HepG2 (cell line): ENCODE measurements at regions not wholly inside any gene's neighbourhood (a gene's known extent, or its start where the extent isn't known, plus 50 kb on each side); places are given as distances from the start of the nearest gene placed in this dataset.

ENCODE experiments used
- ATF4 ChIP-seq, 2 experiments: fragments of 450-650 bp in 1 of 2; sonication (generic) in 1 of 2; formaldehyde crosslinking; IDR thresholded peaks; 2 replicates each; pipeline versions ENCODE4 v1.5.0 to v1.8.0; 2020 to 2022; ENCODE audit warnings: mild to moderate bottlenecking in 1 of 2, missing genetic modification reagents in 1 of 2
- CTCF ChIP-seq: sonication (generic); formaldehyde crosslinking; IDR thresholded peaks from 2 replicates; pipeline ENCODE4 v1.5.0; 2020; ENCODE audit warnings: mild to moderate bottlenecking, missing genetic modification reagents, moderate library complexity
- IRF9 ChIP-seq: sonication (generic); formaldehyde crosslinking; IDR thresholded peaks from 2 replicates; pipeline ENCODE4 v1.8.0; 2022; ENCODE audit warnings: missing genetic modification reagents, mild to moderate bottlenecking, borderline replicate concordance
- NONO ChIP-seq, 2 experiments: fragments of 450-650 bp in 1 of 2; sonication (generic) in 1 of 2; formaldehyde crosslinking in 1 of 2; IDR thresholded peaks in 1 of 2; conservative IDR thresholded peaks in 1 of 2; 2 replicates each; pipeline versions ENCODE4 v1.6.1 to v1.8.0; 2017 to 2022; ENCODE audit warnings: mild to moderate bottlenecking in 1 of 2, missing genetic modification reagents in 1 of 2, moderate library complexity in 1 of 2
- POLR2A ChIP-seq, 2 experiments: IDR thresholded peaks; 2 replicates each; pipeline ENCODE4 v1.6.1; 2011; ENCODE audit warnings: low read depth in 2 of 2, low read length in 2 of 2, mild to moderate bottlenecking in 1 of 2, moderate library complexity in 1 of 2; ENCODE audit not compliant: insufficient read depth in 1 of 2
- POLR2AphosphoS2 ChIP-seq: IDR thresholded peaks from 2 replicates; pipeline ENCODE4 v1.6.1; 2011; ENCODE audit warnings: low read depth, low read length, improper control_type of control experiment
- RFX5 ChIP-seq: IDR thresholded peaks from 2 replicates; pipeline ENCODE4 v1.6.1; 2011; ENCODE audit warnings: low read depth, low read length, improper control_type of control experiment
- TFDP1 ChIP-seq: IDR thresholded peaks from 2 replicates; pipeline ENCODE4 v1.6.1; 2016; ENCODE audit warnings: missing compliant biosample characterization, missing genetic modification reagents, borderline replicate concordance
- ZNF121 ChIP-seq: sonication (generic); formaldehyde crosslinking; IDR thresholded peaks from 2 replicates; pipeline ENCODE4 v1.5.0; 2020; ENCODE audit warnings: mild to moderate bottlenecking, missing genetic modification reagents
- ZNF124 ChIP-seq: sonication (generic); formaldehyde crosslinking; IDR thresholded peaks from 2 replicates; pipeline ENCODE4 v1.4.0; 2020; ENCODE audit warnings: missing genetic modification reagents
- ZNF224 ChIP-seq: sonication (generic); formaldehyde crosslinking; IDR thresholded peaks from 2 replicates; pipeline ENCODE4 v1.5.0; 2020; ENCODE audit warnings: mild to moderate bottlenecking, missing genetic modification reagents
- ZNF782 ChIP-seq: sonication (generic); formaldehyde crosslinking; IDR thresholded peaks from 2 replicates; pipeline ENCODE4 v1.4.0; 2020; ENCODE audit warnings: missing genetic modification reagents, mild to moderate bottlenecking, borderline replicate concordance

- TF ChIP-seq ZNF124 (CRISPR knock-in tag): no peak
- no peak for TF ChIP-seq POLR2A (IDR thresholded peaks at IDR 0.05; ENCODE audit: insufficient read depth in 1 of 2, low read depth in 2 of 2, low read length in 2 of 2)
- no peak for TF ChIP-seq ATF4 (CRISPR knock-in tag; IDR thresholded peaks at IDR 0.05)
- TF ChIP-seq ZNF121 (CRISPR knock-in tag): no peak
- no peak for TF ChIP-seq ZNF224 (CRISPR knock-in tag)
- no peak for TF ChIP-seq IRF9 (CRISPR knock-in tag)
- no peak for TF ChIP-seq TFDP1 (CRISPR knock-in tag)
- no peak for TF ChIP-seq RFX5
- no peak for TF ChIP-seq NONO (IDR thresholded peaks at IDR 0.05)
- no peak for TF ChIP-seq NONO (CRISPR knock-in tag; conservative IDR thresholded peaks at IDR 0.05)
- no peak for TF ChIP-seq CTCF (CRISPR knock-in tag)
- no peak for TF ChIP-seq ZNF782 (CRISPR knock-in tag)
- TF ChIP-seq POLR2AphosphoS2: no peak
Measured at GRCh38 chr7:80284855-80285254, 150.2 kb downstream of the GNAI1 start.
